Osteocyte (in vitro differentiated cells): ENCODE measurements at regions not wholly inside any gene's neighbourhood (a gene's known extent, or its start where the extent isn't known, plus 50 kb on each side); places are given as distances from the start of the nearest gene placed in this dataset.

ENCODE experiments used
- DNase-seq: peaks from one replicate; pipeline ENCODE4 v3.0.0; 2021; ENCODE audit warnings: mixed read lengths; ENCODE audit not compliant: unreplicated experiment; ENCODE audit errors: extremely low spot score
- H3K27ac Mint-ChIP-seq: one replicate; pipeline ENCODE4 v1.8.0; 2021; ENCODE audit warnings: mild to moderate bottlenecking, mixed read lengths; ENCODE audit not compliant: unreplicated experiment
- H3K27me3 Mint-ChIP-seq: one replicate; pipeline ENCODE4 v1.8.0; 2021; ENCODE audit warnings: mixed read lengths; ENCODE audit not compliant: unreplicated experiment
- H3K36me3 Mint-ChIP-seq: one replicate; pipeline ENCODE4 v1.8.0; 2021; ENCODE audit warnings: mixed read lengths; ENCODE audit not compliant: unreplicated experiment
- H3K4me1 Mint-ChIP-seq: one replicate; pipeline ENCODE4 v1.8.0; 2021; ENCODE audit warnings: mixed read lengths; ENCODE audit not compliant: unreplicated experiment
- H3K4me3 Mint-ChIP-seq: one replicate; pipeline ENCODE4 v1.8.0; 2021; ENCODE audit warnings: mild to moderate bottlenecking, moderate library complexity, mixed read lengths; ENCODE audit not compliant: unreplicated experiment
- H3K9me3 Mint-ChIP-seq: one replicate; pipeline ENCODE4 v1.8.0; 2021; ENCODE audit warnings: mixed read lengths; ENCODE audit not compliant: unreplicated experiment
- TF ChIP-seq, protein P1 (sequence below): fragments of 200-600 bp; sonication (generic); IDR thresholded peaks from 2 replicates; pipeline ENCODE4 v1.5.0; 2021; ENCODE audit warnings: antibody characterized with exemption, mild to moderate bottlenecking, moderate library complexity

DNA sequence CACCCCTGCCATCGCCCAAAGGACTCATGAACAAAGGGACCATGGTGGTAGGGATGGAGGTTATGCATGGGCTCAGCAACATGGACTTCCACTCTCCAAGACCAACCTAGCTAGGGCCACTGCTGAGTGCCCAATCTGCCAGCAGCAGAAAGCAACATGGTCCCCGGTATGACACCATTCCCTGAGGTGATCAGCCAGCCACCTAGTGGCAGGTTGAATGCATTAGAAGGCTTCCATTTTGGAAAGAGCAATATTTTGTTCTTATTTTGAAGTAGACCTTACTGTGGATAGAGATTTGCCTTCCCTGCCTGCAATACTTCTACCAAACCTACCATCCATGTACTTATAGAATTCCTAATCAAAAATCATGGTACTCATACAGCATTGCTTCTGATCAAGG, 99.8 kb downstream of the METTL4 start:
- Mint-ChIP-seq H3K27me3 (peaks cover 20% of the 10 kb centered on the region), H3K9me3 (peaks cover 6% of the 10 kb centered on the region), H3K4me3 (no peak overlapping the region), H3K27ac (no peak overlapping the region), H3K36me3 (no peaks in the 10 kb centered on the region), H3K4me1 (peaks cover 5% of the 10 kb centered on the region)
- no peak for DNase-seq
- TF ChIP-seq, protein P1, sequence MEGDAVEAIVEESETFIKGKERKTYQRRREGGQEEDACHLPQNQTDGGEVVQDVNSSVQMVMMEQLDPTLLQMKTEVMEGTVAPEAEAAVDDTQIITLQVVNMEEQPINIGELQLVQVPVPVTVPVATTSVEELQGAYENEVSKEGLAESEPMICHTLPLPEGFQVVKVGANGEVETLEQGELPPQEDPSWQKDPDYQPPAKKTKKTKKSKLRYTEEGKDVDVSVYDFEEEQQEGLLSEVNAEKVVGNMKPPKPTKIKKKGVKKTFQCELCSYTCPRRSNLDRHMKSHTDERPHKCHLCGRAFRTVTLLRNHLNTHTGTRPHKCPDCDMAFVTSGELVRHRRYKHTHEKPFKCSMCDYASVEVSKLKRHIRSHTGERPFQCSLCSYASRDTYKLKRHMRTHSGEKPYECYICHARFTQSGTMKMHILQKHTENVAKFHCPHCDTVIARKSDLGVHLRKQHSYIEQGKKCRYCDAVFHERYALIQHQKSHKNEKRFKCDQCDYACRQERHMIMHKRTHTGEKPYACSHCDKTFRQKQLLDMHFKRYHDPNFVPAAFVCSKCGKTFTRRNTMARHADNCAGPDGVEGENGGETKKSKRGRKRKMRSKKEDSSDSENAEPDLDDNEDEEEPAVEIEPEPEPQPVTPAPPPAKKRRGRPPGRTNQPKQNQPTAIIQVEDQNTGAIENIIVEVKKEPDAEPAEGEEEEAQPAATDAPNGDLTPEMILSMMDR, result no peak

- Mint-ChIP-seq H3K9me3 (peaks cover 5% of the 10 kb centered on the region), H3K4me1 (peaks cover 12% of the 10 kb centered on the region), H3K27me3 (peaks cover 18% of the 10 kb centered on the region), H3K4me3 (no peak overlapping the region), H3K27ac (no peak overlapping the region), H3K36me3 (no peaks in the 10 kb centered on the region)
- TF ChIP-seq, protein P1, result no peak
- no peak for DNase-seq
Measured at GRCh38 chr18:2478662-2479061, 92.6 kb downstream of the METTL4 start.

- TF ChIP-seq, protein P1, result no peak
- no peak overlapping the region for H3K4me3 Mint-ChIP-seq
Measured at GRCh38 chr18:2480536-2480935, 90.8 kb downstream of the METTL4 start.

DNA sequence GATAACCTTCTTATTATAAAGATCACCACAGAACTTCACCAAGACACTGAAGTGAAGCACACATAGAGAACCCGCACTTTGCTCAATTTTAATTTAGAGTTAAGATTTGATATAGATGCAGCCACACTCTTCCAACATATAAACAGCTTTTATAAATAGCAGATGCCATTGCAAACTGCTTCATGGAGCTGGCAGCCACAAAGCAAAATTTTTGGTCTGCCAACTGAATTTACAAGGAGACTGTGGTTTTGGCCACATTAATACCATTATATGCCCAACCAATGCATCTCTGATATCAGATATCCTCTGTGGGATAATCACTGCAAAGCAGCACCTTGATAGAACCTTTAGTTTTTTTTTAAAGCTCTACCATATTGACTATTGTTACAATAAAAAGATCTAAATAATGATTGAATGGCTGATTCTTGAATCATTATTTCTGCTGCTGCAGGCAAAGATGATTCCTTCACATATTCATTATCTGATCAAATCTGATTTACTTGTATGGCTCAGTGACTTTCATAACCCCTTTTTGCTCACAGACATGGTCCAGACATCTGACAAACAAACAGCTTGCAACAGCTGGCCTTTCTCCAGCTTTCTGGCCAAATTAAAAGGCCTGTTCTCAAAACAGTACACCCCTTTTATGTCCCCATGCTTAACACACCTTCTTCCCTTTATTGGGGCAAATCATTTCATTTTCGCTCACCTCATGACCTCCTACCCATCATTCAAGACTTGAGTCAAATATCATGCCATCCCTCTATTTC, 88.4 kb downstream of the METTL4 start:
- Mint-ChIP-seq H3K4me3 (no peak overlapping the region), H3K4me1 (peaks cover 14% of the 10 kb centered on the region), H3K27ac (no peak overlapping the region), H3K9me3 (peaks cover 5% of the 10 kb centered on the region), H3K36me3 (no peaks in the 10 kb centered on the region), H3K27me3 (peaks cover 7% of the 10 kb centered on the region)
- DNase-seq, result no peak
- TF ChIP-seq, protein P1, result no peak

More at GRCh38 chr18:2480536-2480935, 90.8 kb downstream of the METTL4 start:
- Mint-ChIP-seq H3K27me3 (peaks cover 9% of the 10 kb centered on the region), H3K36me3 (no peaks in the 10 kb centered on the region), H3K9me3 (peaks cover 5% of the 10 kb centered on the region), H3K4me1 (peaks cover 12% of the 10 kb centered on the region), H3K27ac (peak overlapping the region; percentile 20)
- no peak for DNase-seq

DNA sequence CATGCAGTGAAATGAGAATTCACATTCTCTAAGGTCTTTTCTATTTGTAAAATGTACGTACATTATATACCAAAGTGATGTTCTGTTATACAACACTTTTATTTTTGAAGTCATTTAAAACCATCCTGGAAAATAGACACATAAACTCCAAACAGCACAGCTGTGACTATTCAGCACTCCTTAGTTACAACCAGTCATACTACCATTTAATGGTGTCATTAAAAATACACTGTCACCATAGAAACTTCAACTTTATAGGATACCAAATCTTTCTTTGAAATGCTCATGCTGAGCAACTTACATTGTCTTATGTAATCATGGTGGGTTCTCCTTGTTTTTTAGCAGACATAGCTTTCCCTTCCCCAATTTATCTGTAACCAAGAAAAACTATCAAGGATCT, 85.3 kb downstream of the METTL4 start:
- Mint-ChIP-seq H3K4me1 (peaks cover 3% of the 10 kb centered on the region), H3K27ac (no peak overlapping the region), H3K4me3 (no peak overlapping the region), H3K27me3 (peaks cover 10% of the 10 kb centered on the region), H3K9me3 (no peaks in the 10 kb centered on the region), H3K36me3 (no peaks in the 10 kb centered on the region)
- no peak for DNase-seq
- TF ChIP-seq, protein P1, result no peak
